ENCODE measurements at regions not wholly inside any gene's neighbourhood (a gene's known extent, or its start where the extent isn't known, plus 50 kb on each side); places are given as distances from the start of the nearest gene placed in this dataset.
"Not testable (repeated sequence)": the region's sequence is repeated elsewhere in the genome, so short reads cannot be mapped to it uniquely, and the experiment has no call there.

- no peak overlapping the region for H3K4me3 Mint-ChIP-seq
- no peaks in the 10 kb centered on the region for H3K27me3 Mint-ChIP-seq
- no peaks in the 10 kb centered on the region for H3K36me3 Mint-ChIP-seq (ENCODE audit: low read depth)
- no peak overlapping the region for H3K27ac Mint-ChIP-seq
- no peak for DNase-seq
- no peaks in the 10 kb centered on the region for H3K9me3 Mint-ChIP-seq
- no peaks in the 10 kb centered on the region for H3K4me1 Mint-ChIP-seq (ENCODE audit: low read depth)
Observed at GRCh38 chr13:22883956-22884355, 296.8 kb upstream of the SGCG start.

- not testable (repeated sequence) for H3K27me3 Mint-ChIP-seq; H3K9me3 Mint-ChIP-seq; H3K4me3 Mint-ChIP-seq; DNase-seq; H3K36me3 Mint-ChIP-seq (ENCODE audit: low read depth); H3K4me1 Mint-ChIP-seq (ENCODE audit: low read depth); H3K27ac Mint-ChIP-seq
Observed at GRCh38 chr13:22886061-22886460, 294.7 kb upstream of the SGCG start.

- DNase-seq; H3K27me3 Mint-ChIP-seq; H3K4me1 Mint-ChIP-seq (ENCODE audit: low read depth); H3K9me3 Mint-ChIP-seq; H3K4me3 Mint-ChIP-seq; H3K27ac Mint-ChIP-seq; H3K36me3 Mint-ChIP-seq (ENCODE audit: low read depth): not testable (repeated sequence)
Observed at GRCh38 chr13:22889376-22889775, 291.4 kb upstream of the SGCG start.

GRCh38 chr13:22893204-22893603 lies 287.6 kb upstream of the SGCG start:
- peaks cover 8% of the 10 kb centered on the region for H3K9me3 Mint-ChIP-seq
- DNase-seq = no peak
- no peak overlapping the region for H3K27ac Mint-ChIP-seq
- no peaks in the 10 kb centered on the region for H3K4me1 Mint-ChIP-seq (ENCODE audit: low read depth)
- no peak overlapping the region for H3K4me3 Mint-ChIP-seq
- H3K27me3 Mint-ChIP-seq = peaks cover 7% of the 10 kb centered on the region
- H3K36me3 Mint-ChIP-seq (ENCODE audit: low read depth) = no peaks in the 10 kb centered on the region

GRCh38 chr13:22893777-22894176 lies 287.0 kb upstream of the SGCG start:
- Mint-ChIP-seq H3K36me3 (ENCODE audit: low read depth) (no peaks in the 10 kb centered on the region), H3K27ac (no peak overlapping the region), H3K27me3 (peaks cover 7% of the 10 kb centered on the region), H3K9me3 (peaks cover 8% of the 10 kb centered on the region), H3K4me3 (no peak overlapping the region), H3K4me1 (ENCODE audit: low read depth) (no peaks in the 10 kb centered on the region)
- DNase-seq = no peak

GRCh38 chr13:22897571-22898314 lies 283.0 kb upstream of the SGCG start:
- Mint-ChIP-seq H3K27me3 (peaks cover 7% of the 10 kb centered on the region), H3K4me1 (ENCODE audit: low read depth) (no peaks in the 10 kb centered on the region), H3K27ac (no peak overlapping the region), H3K4me3 (no peak overlapping the region), H3K9me3 (peaks cover 5% of the 10 kb centered on the region), H3K36me3 (ENCODE audit: low read depth) (no peaks in the 10 kb centered on the region)
- no peak for DNase-seq

- not testable (repeated sequence) for H3K4me3 Mint-ChIP-seq; H3K27me3 Mint-ChIP-seq; H3K9me3 Mint-ChIP-seq; H3K4me1 Mint-ChIP-seq (ENCODE audit: low read depth); DNase-seq; H3K36me3 Mint-ChIP-seq (ENCODE audit: low read depth); H3K27ac Mint-ChIP-seq
Observed at GRCh38 chr13:22900416-22900951, 280.3 kb upstream of the SGCG start.

GRCh38 chr13:22903301-22903700 lies 277.5 kb upstream of the SGCG start:
- H3K27ac Mint-ChIP-seq = no peak overlapping the region
- no peaks in the 10 kb centered on the region for H3K4me1 Mint-ChIP-seq (ENCODE audit: low read depth)
- H3K27me3 Mint-ChIP-seq = peaks cover 6% of the 10 kb centered on the region
- DNase-seq = no peak
- H3K9me3 Mint-ChIP-seq = peaks cover 2% of the 10 kb centered on the region
- no peak overlapping the region for H3K4me3 Mint-ChIP-seq
- H3K36me3 Mint-ChIP-seq (ENCODE audit: low read depth) = no peaks in the 10 kb centered on the region

- Mint-ChIP-seq H3K4me1 (ENCODE audit: low read depth) (no peaks in the 10 kb centered on the region), H3K4me3 (no peak overlapping the region), H3K27me3 (peaks cover 8% of the 10 kb centered on the region), H3K9me3 (peaks cover 2% of the 10 kb centered on the region), H3K36me3 (ENCODE audit: low read depth) (no peaks in the 10 kb centered on the region), H3K27ac (no peak overlapping the region)
- DNase-seq = no peak
Observed at GRCh38 chr13:22903925-22904324, 276.9 kb upstream of the SGCG start.

GRCh38 chr13:22915442-22916082 lies 265.2 kb upstream of the SGCG start:
- Mint-ChIP-seq H3K36me3 (ENCODE audit: low read depth) (no peaks in the 10 kb centered on the region), H3K4me3 (peak overlapping the region; percentile 51), H3K4me1 (ENCODE audit: low read depth) (peaks cover 7% of the 10 kb centered on the region), H3K27ac (no peak overlapping the region), H3K9me3 (no peaks in the 10 kb centered on the region), H3K27me3 (peaks cover 59% of the 10 kb centered on the region)
- no peak for DNase-seq

- H3K27ac Mint-ChIP-seq; DNase-seq; H3K36me3 Mint-ChIP-seq (ENCODE audit: low read depth); H3K4me1 Mint-ChIP-seq (ENCODE audit: low read depth); H3K9me3 Mint-ChIP-seq; H3K4me3 Mint-ChIP-seq: not testable (repeated sequence)
- peaks cover 56% of the 10 kb centered on the region for H3K27me3 Mint-ChIP-seq
Observed at GRCh38 chr13:22916276-22916675, 264.5 kb upstream of the SGCG start.

- Mint-ChIP-seq H3K27me3 (peaks cover 60% of the 10 kb centered on the region), H3K9me3 (no peaks in the 10 kb centered on the region), H3K4me1 (ENCODE audit: low read depth) (peaks cover 7% of the 10 kb centered on the region), H3K4me3 (peak overlapping the region; percentile 20), H3K27ac (no peak overlapping the region), H3K36me3 (ENCODE audit: low read depth) (no peaks in the 10 kb centered on the region)
- DNase-seq = no peak
Observed at GRCh38 chr13:22925881-22926747, 254.7 kb upstream of the SGCG start.

- peaks cover 56% of the 10 kb centered on the region for H3K27me3 Mint-ChIP-seq
- no peaks in the 10 kb centered on the region for H3K9me3 Mint-ChIP-seq
- no peak for DNase-seq
- peaks cover 7% of the 10 kb centered on the region for H3K4me1 Mint-ChIP-seq (ENCODE audit: low read depth)
- no peak overlapping the region for H3K4me3 Mint-ChIP-seq
- no peaks in the 10 kb centered on the region for H3K36me3 Mint-ChIP-seq (ENCODE audit: low read depth)
- no peak overlapping the region for H3K27ac Mint-ChIP-seq
Observed at GRCh38 chr13:22926748-22927400, 253.9 kb upstream of the SGCG start.

GRCh38 chr13:22927845-22928244 lies 252.9 kb upstream of the SGCG start:
- not testable (repeated sequence) for H3K4me1 Mint-ChIP-seq (ENCODE audit: low read depth); H3K9me3 Mint-ChIP-seq; H3K4me3 Mint-ChIP-seq; H3K36me3 Mint-ChIP-seq (ENCODE audit: low read depth); H3K27ac Mint-ChIP-seq; DNase-seq
- H3K27me3 Mint-ChIP-seq = peaks cover 46% of the 10 kb centered on the region
